ENCODE measurements at regions not wholly inside any gene's neighbourhood (a gene's known extent, or its start where the extent isn't known, plus 50 kb on each side); places are given as distances from the start of the nearest gene placed in this dataset.
"Not testable (repeated sequence)": the region's sequence is repeated elsewhere in the genome, so short reads cannot be mapped to it uniquely, and the experiment has no call there.

- DNase-seq, result not testable (repeated sequence)
Observed at GRCh38 chr1:53399370-53400133, 59.6 kb upstream of the DMRTB1 start.

GRCh38 chr1:53400761-53401674, 58.2 kb upstream of the DMRTB1 start:
- DNase-seq, result no peak

- DNase-seq, result peak; percentile 23 to 68 (median 52)
Observed at GRCh38 chr1:53401813-53402745, 57.1 kb upstream of the DMRTB1 start.

- DNase-seq, result no peak
Observed at GRCh38 chr1:53402891-53403655, 56.1 kb upstream of the DMRTB1 start.

GRCh38 chr1:53405737-53406136, 53.5 kb upstream of the DMRTB1 start:
- DNase-seq, result no peak

- no peak for DNase-seq
Observed at GRCh38 chr1:53406551-53407235, 52.5 kb upstream of the DMRTB1 start.

- DNase-seq, result peak in 3 of 4 experiments; percentile 12 to 26 (median 17)
Observed at GRCh38 chr1:53408013-53408754, 51.0 kb upstream of the DMRTB1 start.

- DNase-seq, result no peak
Observed at GRCh38 chr1:53408755-53409129, 50.5 kb upstream of the DMRTB1 start.

GRCh38 chr1:53409233-53409632, 50.0 kb upstream of the DMRTB1 start:
- no peak for DNase-seq

Data from suppressor macrophage (primary cell).